Neural cell (in vitro differentiated cells): ENCODE measurements at regions not wholly inside any gene's neighbourhood (a gene's known extent, or its start where the extent isn't known, plus 50 kb on each side); places are given as distances from the start of the nearest gene placed in this dataset.

ENCODE experiments used
- CTCF ChIP-seq: fragments of 450-650 bp; IDR thresholded peaks from 2 replicates; pipeline ENCODE4 v1.5.1; 2014; ENCODE audit warnings: antibody characterized with exemption, mild to moderate bottlenecking, moderate library complexity; ENCODE audit not compliant: poor library complexity, severe bottlenecking
- EP300 ChIP-seq: fragments of 450-650 bp; conservative IDR thresholded peaks from 2 replicates; pipeline ENCODE4 v1.6.1; 2014; ENCODE audit warnings: antibody characterized with exemption, mild to moderate bottlenecking, moderate library complexity; ENCODE audit not compliant: poor library complexity, severe bottlenecking
- EZH2 ChIP-seq: fragments of 200-600, 300-800 bp; shearing (Covaris generic), sonication (generic); IDR thresholded peaks from 2 replicates; pipeline ENCODE4 v1.6.1; 2014; ENCODE audit warnings: antibody characterized with exemption, low read length, borderline replicate concordance, mild to moderate bottlenecking; ENCODE audit not compliant: insufficient read depth, poor library complexity, severe bottlenecking
- MXI1 ChIP-seq: fragments of 450-650 bp; conservative IDR thresholded peaks from 2 replicates; pipeline ENCODE4 v1.6.1; 2014; ENCODE audit warnings: antibody characterized with exemption, mild to moderate bottlenecking; ENCODE audit not compliant: poor library complexity, severe bottlenecking
- POLR2AphosphoS5 ChIP-seq: IDR thresholded peaks from 2 replicates; pipeline ENCODE4 v1.6.1; 2012
- RAD21 ChIP-seq: fragments of 450-650 bp; conservative IDR thresholded peaks from 2 replicates; pipeline ENCODE4 v1.6.1; 2014; ENCODE audit warnings: antibody characterized with exemption, mild to moderate bottlenecking, moderate library complexity
- REST ChIP-seq: IDR thresholded peaks from 2 replicates; pipeline ENCODE4 v1.6.1; 2012; ENCODE audit warnings: borderline replicate concordance

GRCh38 chr5:155299386-155300005, 285.9 kb downstream of the KIF4B start:
- TF ChIP-seq RAD21 (no peak), CTCF (no peak), POLR2AphosphoS5 (no peak), EP300 (no peak), EZH2 (no peak), REST (no peak), MXI1 (no peak)
